Trophoblast cell (in vitro differentiated cells and primary cell): ENCODE measurements at regions not wholly inside any gene's neighbourhood (a gene's known extent, or its start where the extent isn't known, plus 50 kb on each side); places are given as distances from the start of the nearest gene placed in this dataset.

Experiments
- DNase-seq, 2 donors: peaks; one replicate each; pipeline ENCODE4 v3.0.0-alpha.2; 2016
- H2AFZ ChIP-seq: 2 replicates; pipeline ENCODE4 v1.6.1; 2013; ENCODE audit warnings: low read length, moderate library complexity, mild to moderate bottlenecking; ENCODE audit not compliant: insufficient read depth, poor library complexity
- H2AK5ac ChIP-seq: 2 replicates; pipeline ENCODE4 v1.6.1; 2013; ENCODE audit warnings: mild to moderate bottlenecking, low read length
- H2BK120ac ChIP-seq: 2 replicates; pipeline ENCODE4 v1.6.1; 2013; ENCODE audit warnings: low read length, mild to moderate bottlenecking, moderate library complexity; ENCODE audit not compliant: insufficient read depth, poor library complexity
- H2BK12ac ChIP-seq: 2 replicates; pipeline ENCODE4 v1.6.1; 2013; ENCODE audit warnings: mild to moderate bottlenecking, low read length, moderate library complexity
- H2BK5ac ChIP-seq: 2 replicates; pipeline ENCODE4 v1.6.1; 2013; ENCODE audit warnings: low read length, low read depth, moderate library complexity, mild to moderate bottlenecking; ENCODE audit not compliant: poor library complexity
- H3K14ac ChIP-seq: 2 replicates; pipeline ENCODE4 v1.6.1; 2013; ENCODE audit warnings: mild to moderate bottlenecking, low read length
- H3K18ac ChIP-seq: 2 replicates; pipeline ENCODE4 v1.6.1; 2013; ENCODE audit warnings: mild to moderate bottlenecking, low read length
- H3K23ac ChIP-seq: 2 replicates; pipeline ENCODE4 v1.6.1; 2013; ENCODE audit warnings: low read length
- H3K27ac ChIP-seq: 2 replicates; pipeline ENCODE4 v1.5.1; 2013; ENCODE audit warnings: low read depth, mild to moderate bottlenecking, inconsistent platforms, low read length, moderate library complexity
- H3K27me3 ChIP-seq: 2 replicates; pipeline ENCODE4 v1.6.1; 2013; ENCODE audit warnings: inconsistent platforms, mild to moderate bottlenecking, low read length, moderate library complexity; ENCODE audit not compliant: insufficient read depth
- H3K36me3 ChIP-seq, 2 experiments: 1 replicate in 1 of 2; 2 replicates in 1 of 2; pipeline ENCODE4 v1.6.1; 2013; ENCODE audit warnings: low read length in 2 of 2, mild to moderate bottlenecking in 2 of 2, moderate library complexity in 1 of 2; ENCODE audit not compliant: insufficient read depth in 2 of 2, control insufficient read depth in 1 of 2
- H3K4ac ChIP-seq: 2 replicates; pipeline ENCODE4 v1.6.1; 2013; ENCODE audit warnings: low read depth, mild to moderate bottlenecking, low read length, moderate library complexity
- H3K4me1 ChIP-seq, 2 experiments: 1 replicate in 1 of 2; 2 replicates in 1 of 2; pipeline ENCODE4 v1.6.1; 2013; ENCODE audit warnings: low read length in 2 of 2, mild to moderate bottlenecking in 2 of 2, moderate library complexity in 1 of 2; ENCODE audit not compliant: insufficient read depth in 2 of 2, control insufficient read depth in 1 of 2
- H3K4me2 ChIP-seq: 2 replicates; pipeline ENCODE4 v1.6.1; 2013; ENCODE audit warnings: inconsistent platforms, mild to moderate bottlenecking, low read length, moderate library complexity
- H3K4me3 ChIP-seq: 2 replicates; pipeline ENCODE4 v1.5.1; 2013; ENCODE audit warnings: mild to moderate bottlenecking, low read depth, low read length, inconsistent platforms
- H3K79me1 ChIP-seq: one replicate; pipeline ENCODE4 v1.6.1; 2013; ENCODE audit warnings: low read length
- H3K79me2 ChIP-seq: 2 replicates; pipeline ENCODE4 v1.6.1; 2013; ENCODE audit warnings: low read length, mild to moderate bottlenecking; ENCODE audit not compliant: control insufficient read depth, insufficient read depth, poor library complexity
- H3K9ac ChIP-seq: 2 replicates; pipeline ENCODE4 v1.6.1; 2013; ENCODE audit warnings: mild to moderate bottlenecking, low read length
- H3K9me3 ChIP-seq: 2 replicates; pipeline ENCODE4 v1.6.1; 2013; ENCODE audit warnings: low read depth, mild to moderate bottlenecking, control low read depth, inconsistent platforms, low read length; ENCODE audit not compliant: insufficient read depth
- H4K12ac ChIP-seq: 2 replicates; pipeline ENCODE4 v1.6.1; 2013; ENCODE audit warnings: low read depth, mild to moderate bottlenecking, low read length, moderate library complexity
- H4K8ac ChIP-seq: 2 replicates; pipeline ENCODE4 v1.6.1; 2013; ENCODE audit warnings: low read depth, mild to moderate bottlenecking, low read length, moderate library complexity
- H4K91ac ChIP-seq: one replicate; pipeline ENCODE4 v1.6.1; 2013; ENCODE audit warnings: low read depth, mild to moderate bottlenecking, low read length, moderate library complexity
- WGBS: extraction: QIAGEN DNeasy Blood & Tissue Kit; methylation state at CpG from one replicate; pipeline ENCODE4 v1.1.7; 2013; ENCODE audit warnings: missing lambda C conversion rate; ENCODE audit not compliant: insufficient read length, insufficient coverage; ENCODE audit errors: extremely low coverage; 5-methylcytosine and 5-hydroxymethylcytosine counted together

GRCh38 chr16:50866806-50867205 is 124.9 kb downstream of the CYLD start:
- no CpG with 5 or more reads among the region's 2 CpGs for WGBS
- H2AFZ ChIP-seq, result no peak overlapping the region

DNA sequence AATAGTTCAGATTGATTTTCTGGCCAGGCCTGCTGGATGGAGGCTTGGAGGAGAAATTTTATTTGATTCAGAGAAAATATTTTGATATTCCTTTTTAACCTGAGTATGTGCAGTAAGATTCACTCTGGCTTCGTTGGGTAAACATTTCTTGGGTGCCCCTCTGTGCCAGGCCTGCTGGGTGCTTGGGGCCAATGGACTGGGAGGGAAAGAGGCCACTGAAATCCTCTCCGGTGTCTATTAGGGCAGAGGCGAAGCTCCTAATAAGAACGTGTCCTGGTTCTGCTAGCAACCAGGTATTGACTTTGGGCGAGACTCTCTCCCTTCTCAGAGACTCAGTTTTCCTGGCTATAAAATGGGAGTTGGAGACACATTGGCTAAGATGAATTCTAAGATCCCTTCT is 122.5 kb downstream of the CYLD start:
- no peak overlapping the region for H4K12ac ChIP-seq

More at GRCh38 chr16:50866806-50867205, 124.9 kb downstream of the CYLD start:
- H3K27ac ChIP-seq, result no peak overlapping the region
- H2BK120ac ChIP-seq, result no peak overlapping the region
- H3K27me3 ChIP-seq, result no peaks in the 10 kb centered on the region
- H3K23ac ChIP-seq, result no peak overlapping the region
- no peak overlapping the region for H2BK12ac ChIP-seq
- no peak for DNase-seq
- H4K91ac ChIP-seq, result no peak overlapping the region
- no peak overlapping the region for H3K18ac ChIP-seq
- no peaks in the 10 kb centered on the region for H3K36me3 ChIP-seq
- no peaks in the 10 kb centered on the region for H3K9me3 ChIP-seq
- H3K4ac ChIP-seq, result no peak overlapping the region
- no peaks in the 10 kb centered on the region for H3K79me2 ChIP-seq
- no peak overlapping the region for H2AK5ac ChIP-seq
- no peak overlapping the region for H3K14ac ChIP-seq
- no peak overlapping the region for H2BK5ac ChIP-seq
- no peak overlapping the region for H4K8ac ChIP-seq
- no peaks in the 10 kb centered on the region for H3K79me1 ChIP-seq
- H3K9ac ChIP-seq, result no peak overlapping the region
- H3K4me1 ChIP-seq, result no peaks in the 10 kb centered on the region
- no peak overlapping the region for H3K4me2 ChIP-seq
- H3K4me3 ChIP-seq, result no peak overlapping the region
- H4K12ac ChIP-seq, result no peak overlapping the region

GRCh38 chr16:50863644-50864144 is 121.8 kb downstream of the CYLD start:
- H3K14ac ChIP-seq, result no peak overlapping the region
- no peaks in the 10 kb centered on the region for H3K27me3 ChIP-seq
- no peak overlapping the region for H3K9ac ChIP-seq
- H3K4me3 ChIP-seq, result no peak overlapping the region
- no peak overlapping the region for H4K8ac ChIP-seq
- no peak overlapping the region for H2AK5ac ChIP-seq
- no peak overlapping the region for H2BK12ac ChIP-seq
- no peak overlapping the region for H2AFZ ChIP-seq
- H4K91ac ChIP-seq, result no peak overlapping the region
- H4K12ac ChIP-seq, result no peak overlapping the region
- no peaks in the 10 kb centered on the region for H3K79me2 ChIP-seq
- no peaks in the 10 kb centered on the region for H3K4me1 ChIP-seq
- no peak overlapping the region for H3K4ac ChIP-seq
- H3K4me2 ChIP-seq, result no peak overlapping the region
- H2BK5ac ChIP-seq, result no peak overlapping the region
- no peak overlapping the region for H3K23ac ChIP-seq
- DNase-seq, result no peak
- no peaks in the 10 kb centered on the region for H3K79me1 ChIP-seq
- H3K18ac ChIP-seq, result no peak overlapping the region
- no peaks in the 10 kb centered on the region for H3K9me3 ChIP-seq
- H3K27ac ChIP-seq, result no peak overlapping the region
- H2BK120ac ChIP-seq, result no peak overlapping the region
- no CpG with 5 or more reads among the region's 8 CpGs for WGBS
- H3K36me3 ChIP-seq, result no peaks in the 10 kb centered on the region

More for the DNA sequence above, 122.5 kb downstream of the CYLD start:
- no peak overlapping the region for H3K27ac ChIP-seq
- H4K8ac ChIP-seq, result no peak overlapping the region
- H3K79me2 ChIP-seq, result no peaks in the 10 kb centered on the region
- no peak overlapping the region for H3K23ac ChIP-seq
- no peak overlapping the region for H3K18ac ChIP-seq
- no peak overlapping the region for H3K9ac ChIP-seq
- no peaks in the 10 kb centered on the region for H3K9me3 ChIP-seq
- H3K4me1 ChIP-seq, result no peaks in the 10 kb centered on the region
- H2BK5ac ChIP-seq, result no peak overlapping the region
- no peak overlapping the region for H2BK12ac ChIP-seq
- H4K91ac ChIP-seq, result no peak overlapping the region
- H3K27me3 ChIP-seq, result no peaks in the 10 kb centered on the region
- no peak overlapping the region for H3K14ac ChIP-seq
- no peak overlapping the region for H2AFZ ChIP-seq
- no peaks in the 10 kb centered on the region for H3K79me1 ChIP-seq
- no peak overlapping the region for H3K4me3 ChIP-seq
- no peak overlapping the region for H2AK5ac ChIP-seq
- no peak for DNase-seq
- H3K36me3 ChIP-seq, result no peaks in the 10 kb centered on the region
- no peak overlapping the region for H3K4me2 ChIP-seq
- no CpG with 5 or more reads among the region's 5 CpGs for WGBS
- no peak overlapping the region for H3K4ac ChIP-seq
- H2BK120ac ChIP-seq, result no peak overlapping the region

- Histone ChIP-seq H2BK120ac (no peak overlapping the region), H3K27me3 (no peaks in the 10 kb centered on the region), H3K9ac (no peak overlapping the region), H3K4me1 (no peaks in the 10 kb centered on the region), H3K4me3 (no peak overlapping the region), H2AK5ac (no peak overlapping the region), H3K79me1 (no peaks in the 10 kb centered on the region), H3K9me3 (no peaks in the 10 kb centered on the region), H3K18ac (no peak overlapping the region), H3K23ac (no peak overlapping the region), H4K8ac (no peak overlapping the region), H4K91ac (no peak overlapping the region), H3K36me3 (no peaks in the 10 kb centered on the region), H2AFZ (no peak overlapping the region), H3K27ac (no peak overlapping the region), H3K79me2 (no peaks in the 10 kb centered on the region), H3K14ac (no peak overlapping the region), H3K4ac (no peak overlapping the region), H3K4me2 (no peak overlapping the region), H4K12ac (peak overlapping the region; percentile 33), H2BK5ac (no peak overlapping the region), H2BK12ac (no peak overlapping the region)
- DNase-seq, result no peak
- 100% methylated on average over 1 of the region's 25 CpGs for WGBS
Measured at GRCh38 chr16:50862818-50863643, 121.1 kb downstream of the CYLD start.
